Caco-2 (cell line): ENCODE measurements at regions not wholly inside any gene's neighbourhood (a gene's known extent, or its start where the extent isn't known, plus 50 kb on each side); places are given as distances from the start of the nearest gene placed in this dataset.

Source experiments
- BruUV-seq: library from RNA; stranded (reverse); fragments of 400-500 nt; replicated peaks from 2 replicates; lab custom pipeline; 2021; lab: Mats Ljungman, UMichigan
- CTCF ChIA-PET: fragments of 300-600 bp; sonication (Branson Sonifier 250); formaldehyde crosslinking; loops from one replicate; lab custom pipeline; 2022; ENCODE audit warnings: antibody characterized with exemption; lab: Charles Lee
- POLR2A ChIA-PET: fragments of 300-600 bp; sonication (Branson Sonifier 250); formaldehyde crosslinking; loops from one replicate; lab custom pipeline; 2022; ENCODE audit warnings: antibody characterized with exemption; lab: Charles Lee
- DNase-seq, 2 experiments: peaks; one replicate each; pipeline versions ENCODE4 v3.0.0 to v3.0.0-alpha.2; 2020 to 2022
- H3K27me3 ChIP-seq: replicated peaks from 2 replicates; pipeline ENCODE4 v1.6.0; 2011; ENCODE audit warnings: low read length; ENCODE audit not compliant: control insufficient read depth, insufficient read depth
- H3K36me3 ChIP-seq: 2 replicates; pipeline ENCODE4 v1.5.1; 2011; ENCODE audit warnings: low read length; ENCODE audit not compliant: control insufficient read depth, insufficient read depth
- H3K4me1 ChIP-seq: fragments of 250-450 bp; sonication (Bioruptor Pico); 2 replicates; pipeline ENCODE4 v1.5.1; 2020; ENCODE audit warnings: mild to moderate bottlenecking
- H3K4me3 ChIP-seq: 2 replicates; pipeline ENCODE4 v1.5.1; 2011; ENCODE audit warnings: low read depth, mild to moderate bottlenecking, control low read depth, low read length
- H3K9me3 ChIP-seq: fragments of 250-450 bp; sonication (Bioruptor Pico); 2 replicates; pipeline ENCODE4 v1.5.1; 2020; ENCODE audit warnings: mild to moderate bottlenecking, moderate library complexity
- H3K27ac Mint-ChIP-seq: one replicate; pipeline ENCODE4 v1.8.0; 2022; ENCODE audit warnings: mixed read lengths; ENCODE audit not compliant: unreplicated experiment
- H3K27me3 Mint-ChIP-seq: one replicate; pipeline ENCODE4 v1.8.0; 2022; ENCODE audit warnings: mixed read lengths; ENCODE audit not compliant: insufficient read depth, unreplicated experiment
- H3K36me3 Mint-ChIP-seq: one replicate; pipeline ENCODE4 v1.8.0; 2022; ENCODE audit warnings: mild to moderate bottlenecking, mixed read lengths; ENCODE audit not compliant: insufficient read depth, unreplicated experiment
- H3K4me1 Mint-ChIP-seq: one replicate; pipeline ENCODE4 v1.8.0; 2022; ENCODE audit warnings: low read depth, mixed read lengths; ENCODE audit not compliant: unreplicated experiment
- H3K4me3 Mint-ChIP-seq: one replicate; pipeline ENCODE4 v1.8.0; 2022; ENCODE audit warnings: mild to moderate bottlenecking, moderate library complexity, mixed read lengths; ENCODE audit not compliant: unreplicated experiment
- H3K9me3 Mint-ChIP-seq: one replicate; pipeline ENCODE4 v1.8.0; 2022; ENCODE audit warnings: mixed read lengths; ENCODE audit not compliant: unreplicated experiment
- intact Hi-C: fragments of 100-400 bp; cut with micrococcal nuclease; formaldehyde crosslinking; loops from one replicate; pipeline ENCODE4 v1.10.0; 2022; ENCODE audit not compliant: unreplicated experiment
- TF ChIP-seq, protein P1 (sequence below), 2 experiments: fragments of 200-600 bp in 1 of 2; IDR thresholded peaks; 1 replicate in 1 of 2; 2 replicates in 1 of 2; pipeline versions ENCODE4 v1.5.1 to v1.8.0; 2011 to 2022; ENCODE audit warnings: antibody characterized with exemption in 1 of 2, control low read depth in 1 of 2, inconsistent platforms in 1 of 2, low read depth in 1 of 2, low read length in 1 of 2, mild to moderate bottlenecking in 1 of 2, moderate library complexity in 1 of 2; ENCODE audit not compliant: insufficient read depth in 1 of 2, severe bottlenecking in 1 of 2, unreplicated experiment in 1 of 2

GRCh38 chr2:6392966-6393365, 472.7 kb downstream of the CMPK2 start:
- Mint-ChIP-seq H3K9me3 (no peaks in the 10 kb centered on the region), H3K4me3 (no peak overlapping the region)

DNA sequence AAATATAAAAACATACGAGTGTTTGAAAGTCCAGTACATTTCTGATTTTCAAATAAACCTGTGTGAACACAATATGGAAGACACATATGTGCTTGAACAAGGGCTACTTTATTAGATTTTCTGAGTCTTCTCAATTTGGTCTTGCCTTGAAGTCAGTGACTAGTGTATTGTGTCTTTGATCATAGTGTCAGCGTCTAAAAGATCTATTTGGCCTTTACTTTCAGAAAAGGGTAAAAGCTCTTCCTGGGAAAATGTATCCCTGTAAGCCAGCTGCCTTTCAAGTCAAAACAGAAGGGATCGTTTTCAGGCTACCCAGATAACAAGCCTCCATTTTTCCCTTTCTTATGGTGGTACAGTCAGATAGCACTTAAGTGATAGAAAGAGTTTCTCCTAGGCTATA, 471.9 kb downstream of the CMPK2 start:
- TF ChIP-seq, protein P1, sequence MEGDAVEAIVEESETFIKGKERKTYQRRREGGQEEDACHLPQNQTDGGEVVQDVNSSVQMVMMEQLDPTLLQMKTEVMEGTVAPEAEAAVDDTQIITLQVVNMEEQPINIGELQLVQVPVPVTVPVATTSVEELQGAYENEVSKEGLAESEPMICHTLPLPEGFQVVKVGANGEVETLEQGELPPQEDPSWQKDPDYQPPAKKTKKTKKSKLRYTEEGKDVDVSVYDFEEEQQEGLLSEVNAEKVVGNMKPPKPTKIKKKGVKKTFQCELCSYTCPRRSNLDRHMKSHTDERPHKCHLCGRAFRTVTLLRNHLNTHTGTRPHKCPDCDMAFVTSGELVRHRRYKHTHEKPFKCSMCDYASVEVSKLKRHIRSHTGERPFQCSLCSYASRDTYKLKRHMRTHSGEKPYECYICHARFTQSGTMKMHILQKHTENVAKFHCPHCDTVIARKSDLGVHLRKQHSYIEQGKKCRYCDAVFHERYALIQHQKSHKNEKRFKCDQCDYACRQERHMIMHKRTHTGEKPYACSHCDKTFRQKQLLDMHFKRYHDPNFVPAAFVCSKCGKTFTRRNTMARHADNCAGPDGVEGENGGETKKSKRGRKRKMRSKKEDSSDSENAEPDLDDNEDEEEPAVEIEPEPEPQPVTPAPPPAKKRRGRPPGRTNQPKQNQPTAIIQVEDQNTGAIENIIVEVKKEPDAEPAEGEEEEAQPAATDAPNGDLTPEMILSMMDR (IDR thresholded peaks at IDR 0.05; ENCODE audit: insufficient read depth in 1 of 2, low read depth in 1 of 2, low read length in 1 of 2, severe bottlenecking in 1 of 2, unreplicated experiment in 1 of 2): no peak
- Mint-ChIP-seq H3K27ac (no peak overlapping the region), H3K36me3 (no peaks in the 10 kb centered on the region)

More at GRCh38 chr2:6392966-6393365, 472.7 kb downstream of the CMPK2 start:
- POLR2A ChIA-PET: no interaction called here
- Mint-ChIP-seq H3K27me3 (no peaks in the 10 kb centered on the region), H3K27ac (no peak overlapping the region), H3K36me3 (no peaks in the 10 kb centered on the region), H3K4me1 (no peaks in the 10 kb centered on the region)
- H3K4me3 ChIP-seq: no peak overlapping the region
- intact Hi-C loops: no loop called here
- H3K4me1 ChIP-seq: no peaks in the 10 kb centered on the region
- no TSS peak for BruUV-seq
- DNase-seq: no peak
- no peaks in the 10 kb centered on the region for H3K27me3 ChIP-seq
- no peaks in the 10 kb centered on the region for H3K9me3 ChIP-seq
- CTCF ChIA-PET: no interaction called here
- H3K36me3 ChIP-seq: no peaks in the 10 kb centered on the region
- TF ChIP-seq, protein P1 (IDR thresholded peaks at IDR 0.05; ENCODE audit: insufficient read depth in 1 of 2, low read depth in 1 of 2, low read length in 1 of 2, severe bottlenecking in 1 of 2, unreplicated experiment in 1 of 2): no peak

GRCh38 chr2:6394276-6394675, 471.4 kb downstream of the CMPK2 start:
- Mint-ChIP-seq H3K9me3 (no peaks in the 10 kb centered on the region), H3K27me3 (no peaks in the 10 kb centered on the region), H3K27ac (no peak overlapping the region), H3K36me3 (no peaks in the 10 kb centered on the region), H3K4me1 (no peaks in the 10 kb centered on the region), H3K4me3 (no peak overlapping the region)
- TF ChIP-seq, protein P1 (IDR thresholded peaks at IDR 0.05; ENCODE audit: insufficient read depth in 1 of 2, low read depth in 1 of 2, low read length in 1 of 2, severe bottlenecking in 1 of 2, unreplicated experiment in 1 of 2): no peak
- CTCF ChIA-PET: no interaction called here
- H3K4me3 ChIP-seq: no peak overlapping the region
- no peaks in the 10 kb centered on the region for H3K9me3 ChIP-seq
- no peaks in the 10 kb centered on the region for H3K36me3 ChIP-seq
- POLR2A ChIA-PET: no interaction called here
- intact Hi-C loops: no loop called here
- no TSS peak for BruUV-seq
- no peaks in the 10 kb centered on the region for H3K27me3 ChIP-seq
- DNase-seq: no peak
- H3K4me1 ChIP-seq: no peaks in the 10 kb centered on the region

More for the DNA sequence above, 471.9 kb downstream of the CMPK2 start:
- Mint-ChIP-seq H3K9me3 (no peaks in the 10 kb centered on the region), H3K27me3 (no peaks in the 10 kb centered on the region), H3K4me3 (no peak overlapping the region), H3K4me1 (no peaks in the 10 kb centered on the region)
- CTCF ChIA-PET: no interaction called here
- Histone ChIP-seq H3K36me3 (no peaks in the 10 kb centered on the region), H3K4me1 (no peaks in the 10 kb centered on the region), H3K27me3 (no peaks in the 10 kb centered on the region), H3K9me3 (no peaks in the 10 kb centered on the region), H3K4me3 (no peak overlapping the region)
- intact Hi-C loops: no loop called here
- BruUV-seq: no TSS peak
- no peak for DNase-seq
- POLR2A ChIA-PET: no interaction called here
